Adrenal gland (tissue), 5 donors: ENCODE measurements at regions not wholly inside any gene's neighbourhood (a gene's known extent, or its start where the extent isn't known, plus 50 kb on each side); places are given as distances from the start of the nearest gene placed in this dataset.

Source experiments
- POLR2A ChIP-seq, 2 donors: fragments of 450-650 bp; IDR thresholded peaks; one replicate each; pipeline ENCODE4 v1.6.1; 2017; ENCODE audit warnings: antibody characterized with exemption in 2 of 2, mild to moderate bottlenecking in 2 of 2, moderate library complexity in 1 of 2
- TF ChIP-seq, protein P1 (sequence below), 6 experiments: fragments of 450-650 bp in 4 of 6; fragments of 200-600 bp in 2 of 6; sonication (generic) in 1 of 6; IDR thresholded peaks; 1 replicate in 5 of 6; 2 replicates in 1 of 6; pipeline versions ENCODE4 v1.5.1 to v1.8.0; 2016 to 2021; ENCODE audit warnings: antibody characterized with exemption in 6 of 6, mild to moderate bottlenecking in 2 of 6, moderate library complexity in 1 of 6
- donor health status: DM: no; HTN: no; CAD: no.

- TF ChIP-seq, protein P1, sequence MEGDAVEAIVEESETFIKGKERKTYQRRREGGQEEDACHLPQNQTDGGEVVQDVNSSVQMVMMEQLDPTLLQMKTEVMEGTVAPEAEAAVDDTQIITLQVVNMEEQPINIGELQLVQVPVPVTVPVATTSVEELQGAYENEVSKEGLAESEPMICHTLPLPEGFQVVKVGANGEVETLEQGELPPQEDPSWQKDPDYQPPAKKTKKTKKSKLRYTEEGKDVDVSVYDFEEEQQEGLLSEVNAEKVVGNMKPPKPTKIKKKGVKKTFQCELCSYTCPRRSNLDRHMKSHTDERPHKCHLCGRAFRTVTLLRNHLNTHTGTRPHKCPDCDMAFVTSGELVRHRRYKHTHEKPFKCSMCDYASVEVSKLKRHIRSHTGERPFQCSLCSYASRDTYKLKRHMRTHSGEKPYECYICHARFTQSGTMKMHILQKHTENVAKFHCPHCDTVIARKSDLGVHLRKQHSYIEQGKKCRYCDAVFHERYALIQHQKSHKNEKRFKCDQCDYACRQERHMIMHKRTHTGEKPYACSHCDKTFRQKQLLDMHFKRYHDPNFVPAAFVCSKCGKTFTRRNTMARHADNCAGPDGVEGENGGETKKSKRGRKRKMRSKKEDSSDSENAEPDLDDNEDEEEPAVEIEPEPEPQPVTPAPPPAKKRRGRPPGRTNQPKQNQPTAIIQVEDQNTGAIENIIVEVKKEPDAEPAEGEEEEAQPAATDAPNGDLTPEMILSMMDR (IDR thresholded peaks at IDR 0.05) = no peak
- no peak for TF ChIP-seq POLR2A (IDR thresholded peaks at IDR 0.05)
Measured at GRCh38 chr5:91741764-91742505, 358.8 kb upstream of the ARRDC3 start.
